ENCODE measurements at regions not wholly inside any gene's neighbourhood (a gene's known extent, or its start where the extent isn't known, plus 50 kb on each side); places are given as distances from the start of the nearest gene placed in this dataset.
"Not testable (repeated sequence)": the region's sequence is repeated elsewhere in the genome, so short reads cannot be mapped to it uniquely, and the experiment has no call there.

- not testable (repeated sequence) for TF ChIP-seq PAXIP1 (CRISPR knock-in tag; conservative IDR thresholded peaks at IDR 0.05); ARID2 (CRISPR knock-in tag; IDR thresholded peaks at IDR 0.05; ENCODE audit: borderline replicate concordance); ZNF138 (CRISPR knock-in tag; IDR thresholded peaks at IDR 0.05; ENCODE audit: low read depth); FOSL1 (CRISPR knock-in tag; IDR thresholded peaks at IDR 0.05; ENCODE audit: borderline replicate concordance); HMGA1 (CRISPR knock-in tag; conservative IDR thresholded peaks at IDR 0.05); EP300 (IDR thresholded peaks at IDR 0.05; ENCODE audit: low read depth in 2 of 2, low read length in 2 of 2); EP300 (CRISPR knock-in tag; IDR thresholded peaks at IDR 0.05; ENCODE audit: borderline replicate concordance); ZKSCAN1 (IDR thresholded peaks at IDR 0.05; ENCODE audit: low read length); EZH2 (conservative IDR thresholded peaks at IDR 0.05; ENCODE audit: low read depth, low read length); FOXJ3 (CRISPR knock-in tag; IDR thresholded peaks at IDR 0.05; ENCODE audit: borderline replicate concordance)
Measured at GRCh38 chr4:190118519-190118918, 54.2 kb downstream of the DBET start.
